ENCODE measurements at regions not wholly inside any gene's neighbourhood (a gene's known extent, or its start where the extent isn't known, plus 50 kb on each side); places are given as distances from the start of the nearest gene placed in this dataset.

GRCh38 chr11:70796648-70797227, 398.4 kb downstream of the CTTN start:
- CTCF ChIA-PET, result interaction anchor here (0.7 kb wide), 1 partner anchor 13 kb away, joined by 3 read pairs; no protein-coding TSS in a partner anchor
- TF ChIP-seq L3MBTL2 (conservative IDR thresholded peaks at IDR 0.05), result no peak
- TF ChIP-seq ZNF384 (IDR thresholded peaks at IDR 0.05), result no peak
- no peak for TF ChIP-seq CTBP1 (IDR thresholded peaks at IDR 0.05; ENCODE audit: borderline replicate concordance)
- TF ChIP-seq TARDBP (IDR thresholded peaks at IDR 0.05), result no peak
- no peak for TF ChIP-seq FOXA1 (IDR thresholded peaks at IDR 0.05)
- no peak for TF ChIP-seq ELF4 (IDR thresholded peaks at IDR 0.05)
- TF ChIP-seq SP1 (IDR thresholded peaks at IDR 0.05), result no peak
- TF ChIP-seq ARNT (IDR thresholded peaks at IDR 0.05), result no peak
- no peak for TF ChIP-seq LEF1 (IDR thresholded peaks at IDR 0.05; ENCODE audit: borderline replicate concordance)
- no peak for TF ChIP-seq FOXK2 (IDR thresholded peaks at IDR 0.05)
- TF ChIP-seq BHLHE40 (IDR thresholded peaks at IDR 0.05; ENCODE audit: borderline replicate concordance), result no peak
- POLR2A ChIA-PET, result no interaction called here
- no peak for DNase-seq (ENCODE audit: extremely low spot score)

- no peak for DNase-seq (ENCODE audit: extremely low spot score)
- CTCF ChIA-PET, result no interaction called here
- no peak for TF ChIP-seq FOXK2 (IDR thresholded peaks at IDR 0.05)
- no peak for TF ChIP-seq ELF4 (IDR thresholded peaks at IDR 0.05)
- no peak for TF ChIP-seq BHLHE40 (IDR thresholded peaks at IDR 0.05; ENCODE audit: borderline replicate concordance)
- TF ChIP-seq HDGF (IDR thresholded peaks at IDR 0.05; ENCODE audit: borderline replicate concordance), result no peak
- no peak for TF ChIP-seq SUZ12 (IDR thresholded peaks at IDR 0.05)
- TF ChIP-seq L3MBTL2 (conservative IDR thresholded peaks at IDR 0.05), result no peak
- no peak for TF ChIP-seq ZNF384 (IDR thresholded peaks at IDR 0.05)
- no peak for TF ChIP-seq PKNOX1 (IDR thresholded peaks at IDR 0.05)
- TF ChIP-seq SP1 (IDR thresholded peaks at IDR 0.05), result no peak
- TF ChIP-seq LEF1 (IDR thresholded peaks at IDR 0.05; ENCODE audit: borderline replicate concordance), result no peak
- TF ChIP-seq CTBP1 (IDR thresholded peaks at IDR 0.05; ENCODE audit: borderline replicate concordance), result no peak
- no peak for TF ChIP-seq ARNT (IDR thresholded peaks at IDR 0.05)
- no peak for TF ChIP-seq NFRKB (IDR thresholded peaks at IDR 0.05)
- TF ChIP-seq TARDBP (IDR thresholded peaks at IDR 0.05), result no peak
- no peak for TF ChIP-seq FOXM1 (IDR thresholded peaks at IDR 0.05; ENCODE audit: borderline replicate concordance)
- no peak for TF ChIP-seq FOXA1 (IDR thresholded peaks at IDR 0.05)
Measured at GRCh38 chr11:70798296-70798695, 400.0 kb downstream of the CTTN start.

GRCh38 chr11:70799386-70799785, 401.1 kb downstream of the CTTN start:
- ChIA-PET POLR2A (no interaction called here), CTCF (no interaction called here)
- TF ChIP-seq FOXK2 (IDR thresholded peaks at IDR 0.05) (no peak), HDGF (IDR thresholded peaks at IDR 0.05; ENCODE audit: borderline replicate concordance) (no peak)
- DNase-seq (ENCODE audit: extremely low spot score), result no peak

More at GRCh38 chr11:70798296-70798695, 400.0 kb downstream of the CTTN start:
- POLR2A ChIA-PET, result no interaction called here

GRCh38 chr11:70802185-70802584, 403.9 kb downstream of the CTTN start:
- TF ChIP-seq LEF1 (IDR thresholded peaks at IDR 0.05; ENCODE audit: borderline replicate concordance), result no peak
- no peak for TF ChIP-seq FOXK2 (IDR thresholded peaks at IDR 0.05)
- TF ChIP-seq ELF4 (IDR thresholded peaks at IDR 0.05), result no peak
- TF ChIP-seq PKNOX1 (IDR thresholded peaks at IDR 0.05), result no peak
- TF ChIP-seq SUZ12 (IDR thresholded peaks at IDR 0.05), result no peak
- no peak for TF ChIP-seq SP1 (IDR thresholded peaks at IDR 0.05)
- TF ChIP-seq NFRKB (IDR thresholded peaks at IDR 0.05), result no peak
- TF ChIP-seq CTBP1 (IDR thresholded peaks at IDR 0.05; ENCODE audit: borderline replicate concordance), result no peak
- TF ChIP-seq HDGF (IDR thresholded peaks at IDR 0.05; ENCODE audit: borderline replicate concordance), result no peak
- no peak for TF ChIP-seq BHLHE40 (IDR thresholded peaks at IDR 0.05; ENCODE audit: borderline replicate concordance)
- no peak for TF ChIP-seq ARNT (IDR thresholded peaks at IDR 0.05)
- no peak for TF ChIP-seq L3MBTL2 (conservative IDR thresholded peaks at IDR 0.05)
- CTCF ChIA-PET, result no interaction called here
- POLR2A ChIA-PET, result no interaction called here

GRCh38 chr11:70804139-70804837, 406.0 kb downstream of the CTTN start:
- ChIA-PET CTCF (no interaction called here), POLR2A (interaction anchor here (0.5 kb wide), 1 partner anchor 45 kb away, joined by 3 read pairs; no protein-coding TSS in a partner anchor)
- DNase-seq (ENCODE audit: extremely low spot score), result no peak
- TF ChIP-seq FOXK2 (IDR thresholded peaks at IDR 0.05) (no peak), HDGF (IDR thresholded peaks at IDR 0.05; ENCODE audit: borderline replicate concordance) (no peak), ZNF384 (IDR thresholded peaks at IDR 0.05) (no peak), NFRKB (IDR thresholded peaks at IDR 0.05) (no peak), SUZ12 (IDR thresholded peaks at IDR 0.05) (no peak), ARNT (IDR thresholded peaks at IDR 0.05) (no peak), CTBP1 (IDR thresholded peaks at IDR 0.05; ENCODE audit: borderline replicate concordance) (no peak), SP1 (IDR thresholded peaks at IDR 0.05) (no peak), ELF4 (IDR thresholded peaks at IDR 0.05) (no peak)

More at GRCh38 chr11:70802185-70802584, 403.9 kb downstream of the CTTN start:
- no peak for DNase-seq (ENCODE audit: extremely low spot score)

GRCh38 chr11:70805243-70805642, 406.9 kb downstream of the CTTN start:
- POLR2A ChIA-PET, result no interaction called here
- CTCF ChIA-PET, result no interaction called here
- no peak for DNase-seq (ENCODE audit: extremely low spot score)
- TF ChIP-seq HDGF (IDR thresholded peaks at IDR 0.05; ENCODE audit: borderline replicate concordance), result no peak
- no peak for TF ChIP-seq TARDBP (IDR thresholded peaks at IDR 0.05)
- TF ChIP-seq ELF4 (IDR thresholded peaks at IDR 0.05), result no peak
- TF ChIP-seq FOXA1 (IDR thresholded peaks at IDR 0.05), result no peak
- no peak for TF ChIP-seq PKNOX1 (IDR thresholded peaks at IDR 0.05)
- TF ChIP-seq SP1 (IDR thresholded peaks at IDR 0.05), result no peak
- no peak for TF ChIP-seq BHLHE40 (IDR thresholded peaks at IDR 0.05; ENCODE audit: borderline replicate concordance)
- TF ChIP-seq FOXK2 (IDR thresholded peaks at IDR 0.05), result no peak
- no peak for TF ChIP-seq LEF1 (IDR thresholded peaks at IDR 0.05; ENCODE audit: borderline replicate concordance)

Measured in HEK293T (cell line).